IMR-90 (cell line): ENCODE measurements at regions not wholly inside any gene's neighbourhood (a gene's known extent, or its start where the extent isn't known, plus 50 kb on each side); places are given as distances from the start of the nearest gene placed in this dataset.

Source experiments
- ATAC-seq: fragments of 200-7000 bp; cut with Tn5 transposase; 2 replicates; pipeline ENCODE4 v1.9.1; 2020; ENCODE audit warnings: low read depth, mild to moderate bottlenecking, moderate library complexity
- BruUV-seq: library from RNA; stranded (reverse); fragments of 400-500 nt; replicated peaks from 2 replicates; lab custom pipeline; 2021; lab: Mats Ljungman, UMichigan
- CTCF ChIA-PET: fragments of 300-600 bp; formaldehyde crosslinking; extraction: SDS; loops from one replicate; lab custom pipeline; 2021; ENCODE audit warnings: antibody characterized with exemption; lab: Yijun Ruan, JAX
- POLR2A ChIA-PET: fragments of 300-600 bp; sonication (Branson Sonifier 250); formaldehyde crosslinking; loops from one replicate; lab custom pipeline; 2022; ENCODE audit warnings: antibody characterized with exemption; ENCODE audit not compliant: unreplicated experiment; lab: Charles Lee
- DNase-seq: peaks from one replicate; pipeline ENCODE4 v3.0.0; 2013
- H2AFZ ChIP-seq: replicated peaks from 2 replicates; pipeline ENCODE3; 2013; ENCODE audit warnings: low read length, mild to moderate bottlenecking; ENCODE audit not compliant: poor library complexity
- H2AK5ac ChIP-seq: 2 replicates; pipeline ENCODE4 v1.6.1; 2013; ENCODE audit warnings: low read depth, low read length, inconsistent platforms
- H2AK9ac ChIP-seq: replicated peaks from 2 replicates; pipeline ENCODE3; 2013; ENCODE audit warnings: mild to moderate bottlenecking, low read depth, low read length, moderate library complexity; ENCODE audit not compliant: poor library complexity
- H2BK120ac ChIP-seq: 2 replicates; pipeline ENCODE4 v1.6.1; 2013; ENCODE audit warnings: low read depth, low read length, inconsistent platforms
- H2BK15ac ChIP-seq: 3 replicates; pipeline ENCODE4 v1.6.1; 2013; ENCODE audit warnings: low read depth, low read length, inconsistent platforms
- H2BK20ac ChIP-seq: 2 replicates; pipeline ENCODE4 v1.6.1; 2013; ENCODE audit warnings: low read depth, mild to moderate bottlenecking, inconsistent platforms, low read length, moderate library complexity
- H2BK5ac ChIP-seq: 2 replicates; pipeline ENCODE4 v1.6.1; 2013; ENCODE audit warnings: mild to moderate bottlenecking, low read depth, low read length, inconsistent platforms; ENCODE audit not compliant: poor library complexity, severe bottlenecking
- H3K14ac ChIP-seq: replicated peaks from 2 replicates; pipeline ENCODE4 v1.6.1; 2013; ENCODE audit warnings: low read depth, low read length, inconsistent platforms
- H3K18ac ChIP-seq: 2 replicates; pipeline ENCODE4 v1.6.1; 2013; ENCODE audit warnings: low read depth, low read length, control low read depth
- H3K23ac ChIP-seq: 2 replicates; pipeline ENCODE4 v1.6.1; 2013; ENCODE audit warnings: low read depth, low read length, inconsistent platforms
- H3K27ac ChIP-seq: 2 replicates; pipeline ENCODE4 v1.5.1; 2013; ENCODE audit warnings: mild to moderate bottlenecking, control low read depth, low read length; ENCODE audit not compliant: insufficient read depth
- H3K27me3 ChIP-seq: 2 replicates; pipeline ENCODE4 v1.6.1; 2013; ENCODE audit warnings: low read length; ENCODE audit not compliant: control insufficient read depth, insufficient read depth
- H3K36me3 ChIP-seq: 2 replicates; pipeline ENCODE4 v1.6.1; 2013; ENCODE audit warnings: low read length, mixed read lengths; ENCODE audit not compliant: control insufficient read depth, insufficient read depth
- H3K4ac ChIP-seq: 2 replicates; pipeline ENCODE4 v1.6.1; 2013; ENCODE audit warnings: low read depth, low read length, inconsistent platforms
- H3K4me1 ChIP-seq: 2 replicates; pipeline ENCODE4 v1.6.1; 2013; ENCODE audit warnings: low read length, mixed read lengths; ENCODE audit not compliant: control insufficient read depth, insufficient read depth
- H3K4me2 ChIP-seq: 2 replicates; pipeline ENCODE4 v1.6.1; 2013; ENCODE audit warnings: low read depth, mild to moderate bottlenecking, control low read depth, low read length, moderate library complexity
- H3K4me3 ChIP-seq: 2 replicates; pipeline ENCODE4 v1.5.1; 2013; ENCODE audit warnings: low read depth, mild to moderate bottlenecking, control low read depth, low read length, moderate library complexity; ENCODE audit not compliant: insufficient read depth
- H3K56ac ChIP-seq: 2 replicates; pipeline ENCODE4 v1.6.1; 2013; ENCODE audit warnings: low read length, inconsistent platforms; ENCODE audit not compliant: insufficient read depth; ENCODE audit errors: extremely low read depth
- H3K79me1 ChIP-seq, 2 experiments: 2 replicates each; pipeline ENCODE4 v1.6.1; 2013; ENCODE audit warnings: low read length in 2 of 2, inconsistent platforms in 1 of 2, low read depth in 1 of 2
- H3K9ac ChIP-seq: 2 replicates; pipeline ENCODE4 v1.6.1; 2013; ENCODE audit warnings: low read depth, low read length, control low read depth
- H3K9me1 ChIP-seq: 2 replicates; pipeline ENCODE4 v1.6.1; 2013; ENCODE audit warnings: low read length, inconsistent platforms; ENCODE audit not compliant: insufficient read depth
- H3K9me3 ChIP-seq: 2 replicates; pipeline ENCODE4 v1.6.1; 2013; ENCODE audit warnings: low read length; ENCODE audit not compliant: control insufficient read depth, insufficient read depth
- H4K20me1 ChIP-seq: 2 replicates; pipeline ENCODE4 v1.6.1; 2013; ENCODE audit warnings: low read length, inconsistent platforms; ENCODE audit not compliant: insufficient read depth
- H4K5ac ChIP-seq: 2 replicates; pipeline ENCODE4 v1.6.1; 2013; ENCODE audit warnings: mild to moderate bottlenecking, low read depth, low read length, control low read depth
- H4K8ac ChIP-seq, 2 experiments: 2 replicates each; pipeline ENCODE4 v1.6.1; 2013; ENCODE audit warnings: low read depth in 2 of 2, low read length in 2 of 2, control low read depth in 1 of 2, inconsistent platforms in 1 of 2
- H4K91ac ChIP-seq: 2 replicates; pipeline ENCODE4 v1.6.1; 2013; ENCODE audit warnings: low read depth, low read length, inconsistent platforms; ENCODE audit not compliant: insufficient read depth
- MXI1 ChIP-seq: IDR thresholded peaks from 2 replicates; pipeline ENCODE4 v1.6.1; 2012; ENCODE audit warnings: low read depth, mild to moderate bottlenecking, low read length, moderate library complexity, borderline replicate concordance
- RFX5 ChIP-seq: IDR thresholded peaks from 2 replicates; pipeline ENCODE4 v1.8.0; 2012; ENCODE audit warnings: low read depth, mild to moderate bottlenecking, low read length, moderate library complexity
- WGBS, 2 experiments: methylation state at CpG; one replicate each; pipeline versions ENCODE4 v1.1.5 to v1.1.7; 2013; ENCODE audit warnings: missing lambda C conversion rate in 2 of 2; ENCODE audit not compliant: insufficient read length in 1 of 2; ENCODE audit errors: extremely low coverage in 2 of 2; 5-methylcytosine and 5-hydroxymethylcytosine counted together
- dilution Hi-C: fragments of 300-500 bp; cut with HindIII; formaldehyde crosslinking; loops from one replicate; pipeline ENCODE4 v1.14.3; 2018; ENCODE audit warnings: low sequenced_read_pairs; ENCODE audit not compliant: unreplicated experiment
- in situ Hi-C: fragments of 300-500 bp; cut with MboI; formaldehyde crosslinking; loops from 3 replicates; pipeline ENCODE4 v1.14.3; 2019; ENCODE audit warnings: low sequenced_read_pairs, inconsistent platforms, mixed read lengths
- intact Hi-C: fragments of 100-400 bp; cut with micrococcal nuclease; formaldehyde crosslinking; loops from 2 replicates; pipeline ENCODE4 v1.10.0; 2022

DNA sequence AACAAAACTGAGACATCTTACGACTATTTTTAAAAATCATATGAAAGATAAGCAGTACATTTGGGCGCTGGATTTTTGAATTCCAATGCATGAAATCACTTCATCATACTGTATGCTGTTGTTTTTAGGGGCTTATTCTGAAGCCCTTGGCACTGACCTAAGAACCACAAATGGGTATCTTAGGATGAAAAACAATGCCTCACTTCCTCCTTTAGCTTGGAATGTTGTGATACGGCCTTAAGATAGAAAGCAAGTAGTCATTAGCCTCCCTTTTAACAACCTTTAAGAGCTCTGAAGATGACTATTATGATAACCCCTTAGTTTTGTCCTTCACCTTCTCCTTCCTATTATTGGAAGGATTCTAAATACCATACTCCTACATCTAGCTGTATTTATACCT, 289.8 kb downstream of the ARPP21 start:
- BruUV-seq = no TSS peak

More for the DNA sequence above, 289.8 kb downstream of the ARPP21 start:
- DNase-seq (peak; percentile 18), ATAC-seq (no peak)
- dilution Hi-C loops (no loop called here), intact Hi-C loops (no loop called here), in situ Hi-C loops (no loop called here)
- no peak overlapping the region for H2BK20ac ChIP-seq
- no peak overlapping the region for H3K9ac ChIP-seq
- H4K91ac ChIP-seq = no peak overlapping the region
- no peak overlapping the region for H2BK5ac ChIP-seq
- H3K56ac ChIP-seq = no peak overlapping the region
- no peak overlapping the region for H3K14ac ChIP-seq
- TF ChIP-seq RFX5 (no peak), MXI1 (no peak)
- H2BK120ac ChIP-seq = no peak overlapping the region
- H3K4me3 ChIP-seq = no peak overlapping the region
- no peak overlapping the region for H3K4me2 ChIP-seq
- H4K5ac ChIP-seq = no peak overlapping the region
- no peaks in the 10 kb centered on the region for H4K20me1 ChIP-seq
- H3K36me3 ChIP-seq = no peaks in the 10 kb centered on the region
- no peak overlapping the region for H2AFZ ChIP-seq
- H3K9me3 ChIP-seq = no peaks in the 10 kb centered on the region
- no peaks in the 10 kb centered on the region for H3K9me1 ChIP-seq
- H3K79me1 ChIP-seq = no peaks in the 10 kb centered on the region
- H3K18ac ChIP-seq = no peak overlapping the region
- H3K4me1 ChIP-seq = no peaks in the 10 kb centered on the region
- WGBS, 2 experiments = no CpG with 5 or more reads among the region's 3 CpGs
- H4K8ac ChIP-seq = no peak overlapping the region
- POLR2A ChIA-PET = no interaction called here
- no peak overlapping the region for H2AK5ac ChIP-seq
- H3K27me3 ChIP-seq = no peaks in the 10 kb centered on the region
- no peak overlapping the region for H3K27ac ChIP-seq
- CTCF ChIA-PET = no interaction called here
- H3K4ac ChIP-seq = no peak overlapping the region
- H3K23ac ChIP-seq = no peak overlapping the region
- no peak overlapping the region for H2BK15ac ChIP-seq
- no peak overlapping the region for H2AK9ac ChIP-seq
